Spleen (tissue), 11 donors: ENCODE measurements at regions not wholly inside any gene's neighbourhood (a gene's known extent, or its start where the extent isn't known, plus 50 kb on each side); places are given as distances from the start of the nearest gene placed in this dataset.

Experiments used
- DNase-seq: peaks from one replicate; pipeline ENCODE4 v3.0.0-alpha.2; 2020
- H3K27ac ChIP-seq, 8 donors: fragments of 200-600 bp; sonication (generic) in 7 of 8; 1 replicate in 4 of 8; 2 replicates in 4 of 8; pipeline versions ENCODE4 v1.5.0 to v1.8.0; 2016 to 2021; ENCODE audit warnings: inconsistent platforms in 4 of 8, mild to moderate bottlenecking in 4 of 8, moderate library complexity in 1 of 8
- H3K27me3 ChIP-seq, 7 donors: fragments of 200-600 bp; sonication (generic) in 6 of 7; replicated peaks in 1 of 7; 1 replicate in 4 of 7; 2 replicates in 3 of 7; pipeline versions ENCODE4 v1.5.0 to v1.8.0; 2016 to 2021; ENCODE audit warnings: inconsistent platforms in 3 of 7, mild to moderate bottlenecking in 1 of 7
- H3K36me3 ChIP-seq, 6 donors: fragments of 200-600 bp; sonication (generic) in 5 of 6; 1 replicate in 4 of 6; 2 replicates in 2 of 6; pipeline versions ENCODE4 v1.5.0 to v1.8.0; 2016 to 2021; ENCODE audit warnings: inconsistent platforms in 2 of 6
- H3K4me1 ChIP-seq, 6 donors: fragments of 200-600 bp; sonication (generic) in 5 of 6; 1 replicate in 3 of 6; 2 replicates in 3 of 6; pipeline versions ENCODE4 v1.5.0 to v1.8.0; 2016 to 2021; ENCODE audit warnings: inconsistent platforms in 3 of 6
- H3K4me3 ChIP-seq, 8 donors: fragments of 200-600 bp; sonication (generic) in 7 of 8; 1 replicate in 4 of 8; 2 replicates in 4 of 8; pipeline versions ENCODE4 v1.5.0 to v1.8.0; 2016 to 2021; ENCODE audit warnings: inconsistent platforms in 4 of 8, mild to moderate bottlenecking in 4 of 8, moderate library complexity in 2 of 8
- H3K9me3 ChIP-seq, 8 donors: fragments of 200-600 bp; sonication (generic) in 7 of 8; 1 replicate in 4 of 8; 2 replicates in 4 of 8; pipeline versions ENCODE4 v1.5.0 to v1.8.0; 2016 to 2021; ENCODE audit warnings: inconsistent platforms in 4 of 8
- CTCF ChIP-seq, 11 experiments: fragments of 200-600 bp in 7 of 11; fragments of 450-650 bp in 4 of 11; sonication (generic) in 4 of 11; IDR thresholded peaks in 8 of 11; conservative IDR thresholded peaks in 3 of 11; 1 replicate in 7 of 11; 2 replicates in 4 of 11; pipeline versions ENCODE4 v1.4.0 to v1.8.0; 2016 to 2021; ENCODE audit warnings: antibody characterized with exemption in 11 of 11, inconsistent platforms in 4 of 11, mild to moderate bottlenecking in 1 of 11
- POLR2A ChIP-seq, 3 donors: fragments of 450-650 bp; IDR thresholded peaks; one replicate each; pipeline ENCODE4 v1.5.1; 2017; ENCODE audit warnings: antibody characterized with exemption in 3 of 3, mild to moderate bottlenecking in 1 of 3
- POLR2AphosphoS5 ChIP-seq, 3 donors: sonication (generic); formaldehyde crosslinking; IDR thresholded peaks; one replicate each; pipeline ENCODE4 v1.5.1; 2017; ENCODE audit warnings: antibody characterized with exemption in 3 of 3
- WGBS, 5 donors: extraction: QIAGEN DNeasy Blood & Tissue Kit in 3 of 5; methylation state at CpG; one replicate each; pipeline versions ENCODE4 v1.1.5 to v1.1.7; 2013 to 2018; 5-methylcytosine and 5-hydroxymethylcytosine counted together
- intact Hi-C: fragments of 100-400 bp; cut with DNase I; formaldehyde crosslinking; loops from one replicate; pipeline ENCODE4 v1.15.0; 2023; ENCODE audit warnings: low total_unique reads
- donor health status: healthy with polysubstance abuse.
- donor health status: DM: no; HTN: no; CAD: no; lungs with moderate emphysema.
- donor health status: DM: no; HTN: no; CAD: no.
- donor health status: Bipolar disorder and iron deficiency.
- donor health status: healthy.
- donor health status: DM: no; HTN: no; CAD: no.
- donor health status: DM: yes; HTN: yes; CAD: no.

GRCh38 chr5:108654051-108654450, 93.6 kb upstream of the FER start:
- TF ChIP-seq POLR2A (IDR thresholded peaks at IDR 0.05) = no peak
- no peak for TF ChIP-seq POLR2AphosphoS5 (IDR thresholded peaks at IDR 0.05)
- TF ChIP-seq CTCF (IDR thresholded peaks at IDR 0.05 in 8 of 11, conservative IDR thresholded peaks at IDR 0.05 in 3 of 11) = no peak
- H3K4me1 ChIP-seq = no peaks in the 10 kb centered on the region
- intact Hi-C loops = no loop called here
- no peak for DNase-seq
- no peak overlapping the region for H3K4me3 ChIP-seq
- no peaks in the 10 kb centered on the region for H3K36me3 ChIP-seq
- H3K27me3 ChIP-seq = no peaks in the 10 kb centered on the region
- WGBS, 5 donors = 75 to 100% (median 86%) methylated on average over 1 of the region's 1 CpG
- H3K9me3 ChIP-seq = no peaks in the 10 kb centered on the region
- no peak overlapping the region for H3K27ac ChIP-seq

GRCh38 chr5:108653201-108653600, 94.5 kb upstream of the FER start:
- Histone ChIP-seq H3K9me3 (peaks cover 0 to under 1% (median 0%) of the 10 kb centered on the region in 8 donors), H3K4me3 (no peak overlapping the region), H3K4me1 (no peaks in the 10 kb centered on the region), H3K36me3 (no peaks in the 10 kb centered on the region), H3K27ac (no peak overlapping the region), H3K27me3 (no peaks in the 10 kb centered on the region)
- WGBS, 5 donors = 96 to 98% (median 97%) methylated on average over 1 of the region's 1 CpG
- intact Hi-C loops = no loop called here
- TF ChIP-seq POLR2A (IDR thresholded peaks at IDR 0.05) (no peak), CTCF (IDR thresholded peaks at IDR 0.05 in 8 of 11, conservative IDR thresholded peaks at IDR 0.05 in 3 of 11) (no peak), POLR2AphosphoS5 (IDR thresholded peaks at IDR 0.05) (no peak)
- DNase-seq = no peak

- TF ChIP-seq POLR2AphosphoS5 (IDR thresholded peaks at IDR 0.05) = no peak
- TF ChIP-seq CTCF (IDR thresholded peaks at IDR 0.05 in 8 of 11, conservative IDR thresholded peaks at IDR 0.05 in 3 of 11) = no peak
- no peak for TF ChIP-seq POLR2A (IDR thresholded peaks at IDR 0.05)
- peaks cover 0 to 16% (median 14%) of the 10 kb centered on the region in 8 donors for H3K9me3 ChIP-seq
- H3K4me1 ChIP-seq = no peaks in the 10 kb centered on the region
- H3K36me3 ChIP-seq = no peaks in the 10 kb centered on the region
- DNase-seq = no peak
- H3K4me3 ChIP-seq = no peak overlapping the region
- intact Hi-C loops = no loop called here
- H3K27me3 ChIP-seq = no peaks in the 10 kb centered on the region
- no peak overlapping the region for H3K27ac ChIP-seq
Observed at GRCh38 chr5:108650997-108651396, 96.7 kb upstream of the FER start.

GRCh38 chr5:108649646-108650045, 98.1 kb upstream of the FER start:
- H3K9me3 ChIP-seq = peaks cover 0 to 16% (median 14%) of the 10 kb centered on the region in 8 donors
- no peaks in the 10 kb centered on the region for H3K4me1 ChIP-seq
- no peak overlapping the region for H3K4me3 ChIP-seq
- WGBS, 5 donors = 26 to 49% (median 38%) methylated on average over 1 of the region's 1 CpG
- intact Hi-C loops = no loop called here
- TF ChIP-seq POLR2A (IDR thresholded peaks at IDR 0.05) (no peak), POLR2AphosphoS5 (IDR thresholded peaks at IDR 0.05) (no peak), CTCF (IDR thresholded peaks at IDR 0.05 in 8 of 11, conservative IDR thresholded peaks at IDR 0.05 in 3 of 11) (no peak)
- DNase-seq = no peak
- no peaks in the 10 kb centered on the region for H3K36me3 ChIP-seq
- H3K27ac ChIP-seq = no peak overlapping the region
- H3K27me3 ChIP-seq = no peaks in the 10 kb centered on the region
